ENCODE measurements at regions not wholly inside any gene's neighbourhood (a gene's known extent, or its start where the extent isn't known, plus 50 kb on each side); places are given as distances from the start of the nearest gene placed in this dataset.
"Not testable (repeated sequence)": the region's sequence is repeated elsewhere in the genome, so short reads cannot be mapped to it uniquely, and the experiment has no call there.

DNA sequence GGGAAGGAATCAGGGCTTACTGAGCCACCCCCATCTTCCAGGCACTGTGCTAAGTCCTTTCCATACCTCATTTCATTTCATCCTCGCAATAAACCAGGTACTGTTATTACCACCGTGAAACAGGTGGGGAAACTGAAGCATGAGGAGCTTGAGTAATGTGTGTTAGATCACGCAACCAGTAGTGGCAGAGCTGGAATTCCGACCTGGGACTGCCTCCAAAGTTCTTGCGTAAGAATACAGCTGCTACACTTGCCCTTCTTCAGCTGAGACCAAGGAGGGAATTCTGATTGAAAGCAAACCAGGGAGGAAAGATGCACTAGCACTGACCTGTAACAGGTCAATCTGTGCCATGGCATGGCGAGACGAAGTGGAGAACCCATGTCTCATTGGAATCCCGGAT, 113.4 kb upstream of the MSX2 start:
- DNase-seq: no peak

GRCh38 chr5:174612686-174613085, 111.7 kb upstream of the MSX2 start:
- DNase-seq: no peak

DNA sequence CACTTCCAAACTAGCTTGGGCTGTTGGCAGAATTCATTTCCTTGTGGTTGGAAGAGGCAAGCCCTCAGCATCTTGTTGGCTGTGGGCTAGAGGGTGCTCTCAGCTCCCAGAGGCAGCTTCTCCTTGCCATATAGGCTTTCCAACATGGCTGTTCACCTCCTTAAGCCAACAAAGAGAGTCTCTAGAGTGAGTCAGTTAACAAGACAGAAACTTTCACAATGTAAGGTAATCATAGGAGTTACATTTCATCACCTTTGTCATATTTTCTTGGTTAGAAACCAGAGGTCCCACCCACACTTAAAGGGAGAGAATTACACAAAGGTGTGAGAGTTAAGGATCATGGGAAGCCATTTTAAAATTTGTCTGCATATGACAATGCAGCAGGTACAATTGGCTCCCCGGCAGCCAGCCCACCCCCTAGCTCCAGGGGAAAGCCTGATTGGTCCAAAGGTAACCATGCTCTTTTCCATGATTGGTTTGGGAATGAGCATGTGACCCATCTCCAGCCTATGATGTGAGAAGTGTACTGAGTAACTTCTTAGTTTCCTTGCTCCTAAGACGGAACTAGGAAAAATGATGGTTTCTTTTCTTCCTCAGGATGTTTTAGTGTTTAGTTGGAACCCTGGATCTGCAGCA, 109.8 kb upstream of the MSX2 start:
- DNase-seq: no peak

GRCh38 chr5:174616036-174616435, 108.3 kb upstream of the MSX2 start:
- DNase-seq: no peak

- DNase-seq: no peak
These were observed 107.1 kb upstream of the MSX2 start for GRCh38 chr5:174617285-174617684.

DNA sequence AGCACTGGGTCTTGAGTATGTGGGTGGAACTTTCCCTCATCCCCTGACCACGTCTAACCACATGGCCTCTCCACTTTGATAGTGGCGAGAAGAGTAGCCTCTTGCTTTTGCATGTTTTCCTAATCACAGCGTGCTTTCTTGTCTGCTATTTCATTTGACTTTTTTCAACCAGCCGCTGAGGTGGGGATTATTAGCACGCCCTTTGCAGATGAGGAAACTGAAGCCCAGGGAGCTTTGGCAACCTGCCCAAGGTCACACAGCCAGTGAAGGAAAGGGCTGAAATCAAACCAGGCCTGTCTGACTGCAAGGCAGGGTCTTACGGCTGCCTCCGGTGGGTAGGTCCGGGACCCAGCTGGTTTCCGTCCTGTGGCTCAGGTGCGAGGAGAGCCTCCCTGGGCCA, 106.5 kb upstream of the MSX2 start:
- no peak for DNase-seq

DNA sequence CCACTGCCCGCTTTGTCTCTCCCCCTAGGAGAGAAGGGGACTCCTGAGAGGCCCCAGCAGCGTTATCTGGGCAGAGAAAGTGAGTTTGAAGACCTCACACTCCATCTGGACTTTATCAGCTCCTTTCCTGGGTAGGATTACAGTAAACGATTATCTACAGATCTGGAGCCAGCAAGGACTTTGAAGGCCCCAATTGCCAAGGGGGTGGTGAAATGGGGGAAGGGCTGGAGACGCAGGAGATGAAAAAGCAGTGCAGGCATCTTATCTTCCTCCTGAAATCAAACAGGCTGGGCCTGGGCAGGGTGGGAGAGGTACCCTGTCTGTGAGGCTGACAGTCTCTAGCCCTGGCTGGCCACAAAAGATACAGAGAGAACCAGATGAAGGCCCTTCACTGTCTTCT, 105.8 kb upstream of the MSX2 start:
- DNase-seq: no peak

DNA sequence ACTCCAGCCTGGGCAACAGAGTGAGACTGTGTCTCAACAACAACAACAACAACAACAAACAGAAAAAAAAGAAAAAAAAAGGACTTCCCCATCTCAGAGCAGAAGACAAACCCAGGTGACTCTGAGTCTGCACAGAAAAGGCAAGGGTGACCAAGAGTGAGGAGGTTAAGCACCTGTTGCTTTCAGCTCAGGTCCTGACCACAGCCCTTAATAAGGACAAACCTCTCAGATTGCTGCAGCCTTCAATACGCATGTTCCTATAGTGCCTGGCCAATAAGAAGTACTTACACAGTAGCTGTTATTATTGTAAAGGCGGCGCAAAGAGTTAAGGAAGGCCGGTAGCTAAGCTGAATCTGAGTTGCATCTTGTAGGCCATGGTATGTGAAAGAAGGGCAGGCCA, 102.3 kb upstream of the MSX2 start:
- DNase-seq: no peak

GRCh38 chr5:174623018-174623417, 101.4 kb upstream of the MSX2 start:
- no peak for DNase-seq

DNA sequence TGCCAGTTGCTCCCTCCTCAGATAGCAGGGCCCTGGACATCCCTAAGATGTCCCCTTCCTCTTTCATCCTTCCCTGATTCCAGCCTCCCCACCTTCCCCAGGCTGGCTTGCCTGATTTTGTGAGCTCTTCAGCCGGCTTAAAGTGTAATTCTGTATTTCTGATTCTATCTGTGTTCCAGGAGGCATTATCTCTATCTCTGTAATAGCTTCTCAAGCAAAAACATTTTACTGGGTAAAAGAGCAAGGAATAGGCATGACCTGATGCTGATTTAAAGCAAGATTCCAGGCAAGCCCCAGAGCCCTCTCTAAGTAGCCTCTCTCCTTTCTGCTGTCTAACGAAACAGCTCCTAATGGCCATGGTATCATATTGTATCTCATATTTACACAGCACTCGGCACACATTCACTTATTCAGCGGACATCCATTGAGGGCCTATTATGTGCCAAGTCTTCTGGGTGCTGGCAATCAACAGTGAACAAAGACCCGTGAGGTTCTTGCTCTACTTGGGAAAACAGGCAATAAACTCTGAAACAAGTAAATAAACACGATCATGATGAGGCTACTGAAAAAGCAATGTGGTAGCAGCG, 100.9 kb upstream of the MSX2 start:
- DNase-seq: no peak

- DNase-seq: no peak
These were observed 99.5 kb upstream of the MSX2 start for GRCh38 chr5:174624733-174625522.

DNA sequence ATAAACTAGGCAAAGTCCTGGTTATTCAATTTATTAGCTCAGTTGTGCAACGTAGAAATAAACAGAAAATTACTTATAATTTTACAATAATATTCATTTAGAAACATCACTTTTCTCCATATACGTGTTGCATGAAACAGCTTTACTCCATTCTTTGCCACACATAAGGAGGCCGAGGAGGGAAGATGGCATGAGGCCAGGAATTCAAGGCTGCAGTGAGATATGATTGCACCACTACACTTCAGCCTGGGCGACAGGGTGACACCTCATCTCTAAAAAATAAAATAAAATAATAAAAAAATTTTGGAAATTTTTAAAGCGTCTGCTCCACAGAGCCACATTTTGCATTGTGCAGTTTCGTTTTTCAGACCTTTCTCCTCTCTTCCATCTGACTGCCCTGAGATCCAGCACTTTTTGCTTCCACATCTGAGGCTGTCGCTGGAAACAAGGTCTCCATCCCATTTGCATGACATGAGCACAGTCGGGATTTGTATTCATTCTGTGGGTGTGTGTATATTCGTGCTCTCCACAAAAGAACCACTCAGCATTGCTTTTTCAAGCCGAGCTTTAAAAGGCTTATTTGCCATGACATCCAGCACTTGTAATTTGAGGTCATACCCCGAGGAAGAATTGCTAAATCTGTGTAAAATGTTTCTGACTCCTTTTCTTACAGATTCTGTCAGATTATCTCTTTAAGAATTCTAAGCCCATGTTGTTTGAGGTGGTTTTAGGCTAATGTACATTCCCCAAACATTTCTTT, 98.6 kb upstream of the MSX2 start:
- DNase-seq: no peak

DNA sequence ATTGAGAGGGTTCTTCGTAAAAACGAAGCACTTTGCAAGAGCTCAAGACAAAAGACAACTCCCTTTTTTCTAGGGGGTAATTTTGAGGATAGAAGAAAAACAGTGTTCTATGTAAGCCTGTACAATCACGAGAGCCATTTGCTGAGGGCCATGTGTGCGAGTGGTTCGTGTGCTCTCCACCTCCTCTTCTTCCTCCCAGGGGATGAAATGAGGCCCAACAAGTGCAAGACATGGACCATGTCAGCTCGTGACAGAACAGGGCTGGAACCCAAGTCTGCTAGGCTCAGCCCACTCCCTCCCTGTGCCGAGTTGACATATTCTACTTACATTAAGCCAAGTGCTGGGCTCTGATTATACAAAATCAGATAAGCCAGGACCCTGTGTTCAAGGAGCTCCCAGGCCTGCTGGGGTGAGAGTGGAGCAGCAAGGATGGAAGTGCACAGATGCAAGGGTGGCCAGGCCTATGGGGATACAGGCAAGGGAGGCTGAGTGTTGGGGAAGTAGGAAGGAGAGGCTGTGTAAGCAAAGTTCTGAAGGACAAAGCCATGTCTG, 97.9 kb upstream of the MSX2 start:
- DNase-seq: no peak

GRCh38 chr5:174636094-174636493, 88.3 kb upstream of the MSX2 start:
- DNase-seq: no peak

DNA sequence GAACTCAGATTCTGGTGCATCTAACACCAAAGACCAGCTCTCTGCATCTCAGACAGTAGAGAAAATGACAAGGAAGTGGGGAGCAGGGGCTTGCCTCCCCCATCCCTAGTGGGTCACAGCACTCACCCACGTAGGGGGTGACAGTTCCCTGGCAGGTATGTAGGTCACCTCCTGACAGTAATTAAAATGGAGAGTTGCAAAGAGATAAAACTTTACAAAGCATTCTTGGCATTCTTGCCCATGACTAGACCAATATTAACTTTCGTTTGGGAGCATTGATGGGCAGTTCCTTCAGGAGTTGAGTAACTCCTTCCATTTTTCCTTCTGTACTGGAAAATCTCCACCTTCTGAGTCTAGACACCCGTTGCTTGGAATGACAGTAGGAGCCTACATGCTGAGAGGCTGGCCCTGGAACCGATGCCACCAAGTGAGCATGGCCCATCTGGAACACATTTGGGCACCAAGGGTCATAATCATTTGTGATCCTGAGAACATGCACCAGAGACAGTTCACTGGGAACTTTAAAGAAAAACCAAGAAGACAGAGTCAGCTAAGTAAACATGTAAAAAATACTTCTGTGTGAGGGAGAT, 81.5 kb upstream of the MSX2 start:
- no peak for DNase-seq

GRCh38 chr5:174644436-174644835, 79.9 kb upstream of the MSX2 start:
- no peak for DNase-seq

DNA sequence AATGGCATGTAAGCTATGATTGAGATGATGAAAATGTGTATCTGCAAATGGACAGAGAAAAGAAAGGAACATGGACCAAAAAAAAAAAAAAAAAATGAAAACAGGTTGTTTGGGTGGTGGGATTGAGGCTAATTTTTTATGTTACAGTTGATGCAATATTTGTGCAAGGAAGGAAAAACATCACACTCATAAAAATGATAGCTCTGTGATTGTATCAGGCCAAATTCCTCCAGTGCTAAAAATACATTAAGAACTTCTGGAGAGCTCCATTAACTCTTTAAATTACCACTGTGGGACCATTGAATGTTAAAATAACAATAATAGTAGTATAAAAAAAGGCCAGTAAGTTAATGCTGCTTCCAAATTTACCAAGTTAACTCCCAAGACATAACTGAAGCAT, 79.5 kb upstream of the MSX2 start:
- no peak for DNase-seq

DNA sequence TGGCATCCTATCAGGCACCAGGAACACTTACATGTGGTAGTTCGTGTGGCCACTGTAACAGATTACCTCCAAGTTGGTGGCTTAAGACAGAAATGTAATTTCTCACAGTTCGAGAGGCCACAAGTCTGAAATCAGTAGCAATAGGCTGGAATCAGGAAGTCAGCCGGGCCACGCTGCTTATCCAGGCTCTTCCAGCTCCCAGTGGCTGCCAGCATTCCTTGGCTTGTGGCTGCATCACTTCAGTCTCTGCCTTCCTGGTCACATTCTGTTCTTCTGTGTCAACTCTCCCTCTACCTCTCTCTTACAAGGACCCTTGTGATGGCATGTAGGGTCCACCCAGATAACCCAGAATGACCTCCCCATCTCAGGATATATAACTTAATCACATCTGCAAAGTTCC, 78.7 kb upstream of the MSX2 start:
- no peak for DNase-seq

GRCh38 chr5:174648618-174649017, 75.8 kb upstream of the MSX2 start:
- not testable (repeated sequence) for DNase-seq

GRCh38 chr5:174649391-174649790, 75.0 kb upstream of the MSX2 start:
- DNase-seq: no peak

DNA sequence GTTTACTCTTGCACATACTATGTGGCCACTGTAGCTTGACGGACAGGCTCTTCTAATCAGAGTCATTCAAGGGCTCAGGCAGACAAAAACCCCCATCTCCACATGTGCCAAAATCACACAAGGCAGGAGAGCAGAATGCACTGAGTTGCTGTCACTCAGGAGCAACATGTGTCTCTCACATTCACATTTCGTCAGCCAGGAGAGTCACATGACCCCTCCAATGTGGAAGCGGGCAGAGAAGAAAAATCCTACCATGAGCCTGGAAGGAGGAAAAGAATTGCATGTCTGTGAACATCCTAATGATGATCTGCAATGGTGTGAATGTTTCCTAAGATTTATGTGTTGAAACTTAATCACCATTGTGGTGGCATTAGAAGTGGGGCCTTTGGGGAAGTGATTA, 69.9 kb upstream of the MSX2 start:
- no peak for DNase-seq

- DNase-seq: no peak
These were observed 69.0 kb upstream of the MSX2 start for GRCh38 chr5:174655351-174655750.
